IMR-90 (cell line): ENCODE measurements at regions not wholly inside any gene's neighbourhood (a gene's known extent, or its start where the extent isn't known, plus 50 kb on each side); places are given as distances from the start of the nearest gene placed in this dataset.

ENCODE experiments used
- ATAC-seq: fragments of 200-7000 bp; cut with Tn5 transposase; 2 replicates; pipeline ENCODE4 v1.9.1; 2020; ENCODE audit warnings: low read depth, mild to moderate bottlenecking, moderate library complexity
- BruUV-seq: library from RNA; stranded (reverse); fragments of 400-500 nt; replicated peaks from 2 replicates; lab custom pipeline; 2021; lab: Mats Ljungman, UMichigan
- CTCF ChIA-PET: fragments of 300-600 bp; formaldehyde crosslinking; extraction: SDS; loops from one replicate; lab custom pipeline; 2021; ENCODE audit warnings: antibody characterized with exemption; lab: Yijun Ruan, JAX
- POLR2A ChIA-PET: fragments of 300-600 bp; sonication (Branson Sonifier 250); formaldehyde crosslinking; loops from one replicate; lab custom pipeline; 2022; ENCODE audit warnings: antibody characterized with exemption; ENCODE audit not compliant: unreplicated experiment; lab: Charles Lee
- DNase-seq: peaks from one replicate; pipeline ENCODE4 v3.0.0; 2013
- H2AFZ ChIP-seq: replicated peaks from 2 replicates; pipeline ENCODE3; 2013; ENCODE audit warnings: low read length, mild to moderate bottlenecking; ENCODE audit not compliant: poor library complexity
- H2AK5ac ChIP-seq: 2 replicates; pipeline ENCODE4 v1.6.1; 2013; ENCODE audit warnings: low read depth, low read length, inconsistent platforms
- H2AK9ac ChIP-seq: replicated peaks from 2 replicates; pipeline ENCODE3; 2013; ENCODE audit warnings: mild to moderate bottlenecking, low read depth, low read length, moderate library complexity; ENCODE audit not compliant: poor library complexity
- H2BK120ac ChIP-seq: 2 replicates; pipeline ENCODE4 v1.6.1; 2013; ENCODE audit warnings: low read depth, low read length, inconsistent platforms
- H2BK15ac ChIP-seq: 3 replicates; pipeline ENCODE4 v1.6.1; 2013; ENCODE audit warnings: low read depth, low read length, inconsistent platforms
- H2BK20ac ChIP-seq: 2 replicates; pipeline ENCODE4 v1.6.1; 2013; ENCODE audit warnings: low read depth, mild to moderate bottlenecking, inconsistent platforms, low read length, moderate library complexity
- H2BK5ac ChIP-seq: 2 replicates; pipeline ENCODE4 v1.6.1; 2013; ENCODE audit warnings: mild to moderate bottlenecking, low read depth, low read length, inconsistent platforms; ENCODE audit not compliant: poor library complexity, severe bottlenecking
- H3K14ac ChIP-seq: replicated peaks from 2 replicates; pipeline ENCODE4 v1.6.1; 2013; ENCODE audit warnings: low read depth, low read length, inconsistent platforms
- H3K18ac ChIP-seq: 2 replicates; pipeline ENCODE4 v1.6.1; 2013; ENCODE audit warnings: low read depth, low read length, control low read depth
- H3K23ac ChIP-seq: 2 replicates; pipeline ENCODE4 v1.6.1; 2013; ENCODE audit warnings: low read depth, low read length, inconsistent platforms
- H3K27ac ChIP-seq: 2 replicates; pipeline ENCODE4 v1.5.1; 2013; ENCODE audit warnings: mild to moderate bottlenecking, control low read depth, low read length; ENCODE audit not compliant: insufficient read depth
- H3K27me3 ChIP-seq: 2 replicates; pipeline ENCODE4 v1.6.1; 2013; ENCODE audit warnings: low read length; ENCODE audit not compliant: control insufficient read depth, insufficient read depth
- H3K36me3 ChIP-seq: 2 replicates; pipeline ENCODE4 v1.6.1; 2013; ENCODE audit warnings: low read length, mixed read lengths; ENCODE audit not compliant: control insufficient read depth, insufficient read depth
- H3K4ac ChIP-seq: 2 replicates; pipeline ENCODE4 v1.6.1; 2013; ENCODE audit warnings: low read depth, low read length, inconsistent platforms
- H3K4me1 ChIP-seq: 2 replicates; pipeline ENCODE4 v1.6.1; 2013; ENCODE audit warnings: low read length, mixed read lengths; ENCODE audit not compliant: control insufficient read depth, insufficient read depth
- H3K4me2 ChIP-seq: 2 replicates; pipeline ENCODE4 v1.6.1; 2013; ENCODE audit warnings: low read depth, mild to moderate bottlenecking, control low read depth, low read length, moderate library complexity
- H3K4me3 ChIP-seq: 2 replicates; pipeline ENCODE4 v1.5.1; 2013; ENCODE audit warnings: low read depth, mild to moderate bottlenecking, control low read depth, low read length, moderate library complexity; ENCODE audit not compliant: insufficient read depth
- H3K56ac ChIP-seq: 2 replicates; pipeline ENCODE4 v1.6.1; 2013; ENCODE audit warnings: low read length, inconsistent platforms; ENCODE audit not compliant: insufficient read depth; ENCODE audit errors: extremely low read depth
- H3K79me1 ChIP-seq, 2 experiments: 2 replicates each; pipeline ENCODE4 v1.6.1; 2013; ENCODE audit warnings: low read length in 2 of 2, inconsistent platforms in 1 of 2, low read depth in 1 of 2
- H3K9ac ChIP-seq: 2 replicates; pipeline ENCODE4 v1.6.1; 2013; ENCODE audit warnings: low read depth, low read length, control low read depth
- H3K9me1 ChIP-seq: 2 replicates; pipeline ENCODE4 v1.6.1; 2013; ENCODE audit warnings: low read length, inconsistent platforms; ENCODE audit not compliant: insufficient read depth
- H3K9me3 ChIP-seq: 2 replicates; pipeline ENCODE4 v1.6.1; 2013; ENCODE audit warnings: low read length; ENCODE audit not compliant: control insufficient read depth, insufficient read depth
- H4K20me1 ChIP-seq: 2 replicates; pipeline ENCODE4 v1.6.1; 2013; ENCODE audit warnings: low read length, inconsistent platforms; ENCODE audit not compliant: insufficient read depth
- H4K5ac ChIP-seq: 2 replicates; pipeline ENCODE4 v1.6.1; 2013; ENCODE audit warnings: mild to moderate bottlenecking, low read depth, low read length, control low read depth
- H4K8ac ChIP-seq, 2 experiments: 2 replicates each; pipeline ENCODE4 v1.6.1; 2013; ENCODE audit warnings: low read depth in 2 of 2, low read length in 2 of 2, control low read depth in 1 of 2, inconsistent platforms in 1 of 2
- H4K91ac ChIP-seq: 2 replicates; pipeline ENCODE4 v1.6.1; 2013; ENCODE audit warnings: low read depth, low read length, inconsistent platforms; ENCODE audit not compliant: insufficient read depth
- BHLHE40 ChIP-seq: fragments of 150-350 bp; IDR thresholded peaks from 2 replicates; pipeline ENCODE4 v1.6.1; 2016; ENCODE audit warnings: mild to moderate bottlenecking, low read depth, low read length
- CEBPB ChIP-seq: IDR thresholded peaks from 2 replicates; pipeline ENCODE4 v1.6.1; 2012; ENCODE audit warnings: low read depth, low read length, improper control_type of control experiment
- CHD1 ChIP-seq: IDR thresholded peaks from 2 replicates; pipeline ENCODE4 v1.6.1; 2012; ENCODE audit warnings: low read depth, low read length, improper control_type of control experiment
- FOS ChIP-seq: fragments of 150-350 bp; IDR thresholded peaks from 2 replicates; pipeline ENCODE4 v1.6.1; 2016; ENCODE audit warnings: low read depth, low read length
- MAFK ChIP-seq: IDR thresholded peaks from 2 replicates; pipeline ENCODE4 v1.6.1; 2012; ENCODE audit warnings: low read depth, low read length, improper control_type of control experiment
- MAZ ChIP-seq: IDR thresholded peaks from 2 replicates; pipeline ENCODE4 v1.6.1; 2012; ENCODE audit warnings: low read depth, mild to moderate bottlenecking, low read length, improper control_type of control experiment, moderate library complexity, borderline replicate concordance
- MXI1 ChIP-seq: IDR thresholded peaks from 2 replicates; pipeline ENCODE4 v1.6.1; 2012; ENCODE audit warnings: low read depth, mild to moderate bottlenecking, low read length, moderate library complexity, borderline replicate concordance
- NFE2L2 ChIP-seq: fragments of 150-350 bp; IDR thresholded peaks from 2 replicates; pipeline ENCODE4 v1.6.1; 2016; ENCODE audit warnings: low read depth, mild to moderate bottlenecking, low read length
- POLR2A ChIP-seq: IDR thresholded peaks from 2 replicates; pipeline ENCODE4 v1.6.1; 2012; ENCODE audit warnings: mild to moderate bottlenecking, low read depth, low read length
- RAD21 ChIP-seq: IDR thresholded peaks from 2 replicates; pipeline ENCODE4 v1.6.1; 2012; ENCODE audit warnings: low read length, improper control_type of control experiment
- RCOR1 ChIP-seq: IDR thresholded peaks from 2 replicates; pipeline ENCODE4 v1.6.1; 2012; ENCODE audit warnings: mild to moderate bottlenecking, low read length, improper control_type of control experiment; ENCODE audit not compliant: insufficient replicate concordance
- RFX5 ChIP-seq: IDR thresholded peaks from 2 replicates; pipeline ENCODE4 v1.8.0; 2012; ENCODE audit warnings: low read depth, mild to moderate bottlenecking, low read length, moderate library complexity
- SMC3 ChIP-seq: fragments of 150-350 bp; IDR thresholded peaks from 2 replicates; pipeline ENCODE4 v1.6.1; 2016; ENCODE audit warnings: low read depth, mild to moderate bottlenecking, antibody characterized with exemption, low read length, moderate library complexity
- WGBS, 2 experiments: methylation state at CpG; one replicate each; pipeline versions ENCODE4 v1.1.5 to v1.1.7; 2013; ENCODE audit warnings: missing lambda C conversion rate in 2 of 2; ENCODE audit not compliant: insufficient read length in 1 of 2; ENCODE audit errors: extremely low coverage in 2 of 2; 5-methylcytosine and 5-hydroxymethylcytosine counted together
- dilution Hi-C: fragments of 300-500 bp; cut with HindIII; formaldehyde crosslinking; loops from one replicate; pipeline ENCODE4 v1.14.3; 2018; ENCODE audit warnings: low sequenced_read_pairs; ENCODE audit not compliant: unreplicated experiment
- in situ Hi-C: fragments of 300-500 bp; cut with MboI; formaldehyde crosslinking; loops from 3 replicates; pipeline ENCODE4 v1.14.3; 2019; ENCODE audit warnings: low sequenced_read_pairs, inconsistent platforms, mixed read lengths
- intact Hi-C: fragments of 100-400 bp; cut with micrococcal nuclease; formaldehyde crosslinking; loops from 2 replicates; pipeline ENCODE4 v1.10.0; 2022
- TF ChIP-seq, protein P1 (sequence below): conservative IDR thresholded peaks from 2 replicates; pipeline ENCODE4 v1.5.1; 2012; ENCODE audit warnings: mild to moderate bottlenecking, low read depth, low read length, improper control_type of control experiment
- TF ChIP-seq, protein P2 (sequence below): fragments of 150-350 bp; IDR thresholded peaks from 2 replicates; pipeline ENCODE4 v1.6.1; 2017; ENCODE audit warnings: mild to moderate bottlenecking, antibody characterized with exemption, low read length, low read depth
- TF ChIP-seq, protein P3 (sequence below): fragments of 150-350 bp; IDR thresholded peaks from 2 replicates; pipeline ENCODE4 v1.6.1; 2016; ENCODE audit warnings: low read depth, mild to moderate bottlenecking, low read length, moderate library complexity, borderline replicate concordance

DNA sequence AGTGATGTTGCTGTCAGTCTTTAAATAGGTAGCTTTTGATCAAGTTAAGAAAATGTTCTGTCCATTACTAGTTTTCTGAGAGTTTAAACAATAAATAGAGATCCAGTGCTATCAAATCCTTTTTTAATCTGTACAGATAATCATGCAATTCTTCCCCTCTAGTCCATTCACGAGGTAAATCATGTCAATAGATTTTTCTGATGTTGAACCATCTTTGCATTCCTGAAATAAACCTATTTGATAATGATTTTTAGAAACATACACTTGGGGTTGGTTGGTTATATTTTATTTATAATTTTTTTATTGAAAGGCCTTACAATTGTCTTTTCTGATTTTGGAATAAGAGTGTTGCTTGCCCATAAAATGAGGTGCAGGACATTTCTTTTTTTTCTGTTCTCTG lies 95.0 kb downstream of the FAM53A start:
- ATAC-seq (no peak), DNase-seq (no peak)
- no peak overlapping the region for H2AFZ ChIP-seq
- ChIA-PET CTCF (interaction anchor here (1.2 kb wide), 1 partner anchor 40 kb away, joined by 3 read pairs; no protein-coding TSS in a partner anchor), POLR2A (no interaction called here)
- H2BK20ac ChIP-seq, result no peak overlapping the region
- no peak overlapping the region for H3K14ac ChIP-seq
- intact Hi-C loops (no loop called here), in situ Hi-C loops (no loop called here), dilution Hi-C loops (no loop called here)
- no peak overlapping the region for H3K4me3 ChIP-seq
- no TSS peak for BruUV-seq
- H3K79me1 ChIP-seq, result no peaks in the 10 kb centered on the region
- H2BK15ac ChIP-seq, result no peak overlapping the region
- no peak overlapping the region for H3K18ac ChIP-seq
- no peak overlapping the region for H3K4ac ChIP-seq
- no peak overlapping the region for H2AK9ac ChIP-seq
- H2BK120ac ChIP-seq, result no peak overlapping the region
- H4K91ac ChIP-seq, result no peak overlapping the region
- no peak overlapping the region for H2BK5ac ChIP-seq
- H3K27me3 ChIP-seq, result peaks cover 7% of the 10 kb centered on the region
- H3K9me3 ChIP-seq, result peaks cover 20% of the 10 kb centered on the region
- WGBS, 2 experiments, result no CpG with 5 or more reads among the region's 1 CpG
- no peaks in the 10 kb centered on the region for H3K4me1 ChIP-seq
- no peak overlapping the region for H3K9ac ChIP-seq
- no peak overlapping the region for H4K8ac ChIP-seq
- H3K4me2 ChIP-seq, result no peak overlapping the region
- H3K9me1 ChIP-seq, result no peaks in the 10 kb centered on the region
- H4K20me1 ChIP-seq, result no peaks in the 10 kb centered on the region
- H2AK5ac ChIP-seq, result no peak overlapping the region
- no peak overlapping the region for H3K23ac ChIP-seq
- H3K56ac ChIP-seq, result no peak overlapping the region
- no peak overlapping the region for H4K5ac ChIP-seq
- H3K27ac ChIP-seq, result no peak overlapping the region
- TF ChIP-seq, protein P1, sequence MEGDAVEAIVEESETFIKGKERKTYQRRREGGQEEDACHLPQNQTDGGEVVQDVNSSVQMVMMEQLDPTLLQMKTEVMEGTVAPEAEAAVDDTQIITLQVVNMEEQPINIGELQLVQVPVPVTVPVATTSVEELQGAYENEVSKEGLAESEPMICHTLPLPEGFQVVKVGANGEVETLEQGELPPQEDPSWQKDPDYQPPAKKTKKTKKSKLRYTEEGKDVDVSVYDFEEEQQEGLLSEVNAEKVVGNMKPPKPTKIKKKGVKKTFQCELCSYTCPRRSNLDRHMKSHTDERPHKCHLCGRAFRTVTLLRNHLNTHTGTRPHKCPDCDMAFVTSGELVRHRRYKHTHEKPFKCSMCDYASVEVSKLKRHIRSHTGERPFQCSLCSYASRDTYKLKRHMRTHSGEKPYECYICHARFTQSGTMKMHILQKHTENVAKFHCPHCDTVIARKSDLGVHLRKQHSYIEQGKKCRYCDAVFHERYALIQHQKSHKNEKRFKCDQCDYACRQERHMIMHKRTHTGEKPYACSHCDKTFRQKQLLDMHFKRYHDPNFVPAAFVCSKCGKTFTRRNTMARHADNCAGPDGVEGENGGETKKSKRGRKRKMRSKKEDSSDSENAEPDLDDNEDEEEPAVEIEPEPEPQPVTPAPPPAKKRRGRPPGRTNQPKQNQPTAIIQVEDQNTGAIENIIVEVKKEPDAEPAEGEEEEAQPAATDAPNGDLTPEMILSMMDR, result no peak
- no peak for TF ChIP-seq MAFK
- TF ChIP-seq BHLHE40, result no peak
- no peak for TF ChIP-seq FOS
- no peak for TF ChIP-seq RFX5
- TF ChIP-seq NFE2L2, result no peak
- TF ChIP-seq RCOR1, result no peak
- no peak for TF ChIP-seq SMC3
- TF ChIP-seq, protein P2, sequence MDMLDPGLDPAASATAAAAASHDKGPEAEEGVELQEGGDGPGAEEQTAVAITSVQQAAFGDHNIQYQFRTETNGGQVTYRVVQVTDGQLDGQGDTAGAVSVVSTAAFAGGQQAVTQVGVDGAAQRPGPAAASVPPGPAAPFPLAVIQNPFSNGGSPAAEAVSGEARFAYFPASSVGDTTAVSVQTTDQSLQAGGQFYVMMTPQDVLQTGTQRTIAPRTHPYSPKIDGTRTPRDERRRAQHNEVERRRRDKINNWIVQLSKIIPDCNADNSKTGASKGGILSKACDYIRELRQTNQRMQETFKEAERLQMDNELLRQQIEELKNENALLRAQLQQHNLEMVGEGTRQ, result no peak
- no peak for TF ChIP-seq CEBPB
- TF ChIP-seq POLR2A, result no peak
- TF ChIP-seq MAZ, result no peak
- TF ChIP-seq RAD21, result no peak
- no peak for TF ChIP-seq MXI1
- TF ChIP-seq CHD1, result no peak
- TF ChIP-seq, protein P3, sequence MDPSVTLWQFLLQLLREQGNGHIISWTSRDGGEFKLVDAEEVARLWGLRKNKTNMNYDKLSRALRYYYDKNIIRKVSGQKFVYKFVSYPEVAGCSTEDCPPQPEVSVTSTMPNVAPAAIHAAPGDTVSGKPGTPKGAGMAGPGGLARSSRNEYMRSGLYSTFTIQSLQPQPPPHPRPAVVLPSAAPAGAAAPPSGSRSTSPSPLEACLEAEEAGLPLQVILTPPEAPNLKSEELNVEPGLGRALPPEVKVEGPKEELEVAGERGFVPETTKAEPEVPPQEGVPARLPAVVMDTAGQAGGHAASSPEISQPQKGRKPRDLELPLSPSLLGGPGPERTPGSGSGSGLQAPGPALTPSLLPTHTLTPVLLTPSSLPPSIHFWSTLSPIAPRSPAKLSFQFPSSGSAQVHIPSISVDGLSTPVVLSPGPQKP, result no peak
- no peaks in the 10 kb centered on the region for H3K36me3 ChIP-seq
